K562 (cell line): ENCODE measurements at regions not wholly inside any gene's neighbourhood (a gene's known extent, or its start where the extent isn't known, plus 50 kb on each side); places are given as distances from the start of the nearest gene placed in this dataset.

Experiments used
- ATAC-seq: fragments of 200-7000 bp; cut with Tn5 transposase; 3 replicates; pipeline ENCODE4 v1.9.1; 2020; ENCODE audit warnings: moderate library complexity
- BruUV-seq: library from RNA; stranded (reverse); fragments of 400-500 nt; replicated peaks from 2 replicates; lab custom pipeline; 2021; lab: Mats Ljungman, UMichigan
- CTCF ChIA-PET: fragments of 300-600 bp; formaldehyde crosslinking; extraction: SDS; loops from one replicate; lab custom pipeline; 2021; ENCODE audit warnings: low intra/inter-chr PET ratio; lab: Yijun Ruan, JAX
- POLR2A ChIA-PET: fragments of 300-600, 350-650 bp; sonication (Branson Sonifier 250); formaldehyde crosslinking; extraction: SDS; loops from one replicate; lab custom pipeline; 2021; ENCODE audit warnings: antibody characterized with exemption, inconsistent platforms; lab: Yijun Ruan, JAX
- DNase-seq, 4 experiments: peaks; one replicate each; pipeline versions ENCODE4 v3.0.0 to v3.0.0-alpha.2; 2011 to 2018; ENCODE audit warnings: low spot score in 3 of 4, mixed read lengths in 3 of 4; ENCODE audit errors: extremely low read depth in 1 of 4
- FAIRE-seq: peaks from 2 replicates; lab custom pipeline; 2011; peaks lifted over from hg19 to GRCh38; lab: Jason Lieb, UNC
- H2AFZ ChIP-seq: 2 replicates; pipeline ENCODE4 v1.6.0; 2011; ENCODE audit warnings: low read depth, low read length, control low read depth, inconsistent platforms
- H3K27ac ChIP-seq: fragments of 200-600 bp; 3 replicates; pipeline ENCODE4 v1.8.0; 2011; ENCODE audit warnings: low read depth, mild to moderate bottlenecking, control low read depth, inconsistent platforms, low read length, moderate library complexity, mixed read lengths; ENCODE audit errors: extremely low read depth
- H3K27me3 ChIP-seq, 2 experiments: fragments of 300-600 bp in 1 of 2; 2 replicates in 1 of 2; 3 replicates in 1 of 2; pipeline versions ENCODE4 v1.6.0 to v1.8.0; 2011; ENCODE audit warnings: inconsistent platforms in 2 of 2, low read length in 2 of 2, mild to moderate bottlenecking in 1 of 2, mixed read lengths in 1 of 2, moderate library complexity in 1 of 2; ENCODE audit not compliant: control insufficient read depth in 2 of 2, insufficient read depth in 2 of 2
- H3K36me3 ChIP-seq: fragments of 300-600 bp; 3 replicates; pipeline ENCODE4 v1.8.0; 2011; ENCODE audit warnings: mild to moderate bottlenecking, low read length, inconsistent platforms; ENCODE audit not compliant: control insufficient read depth, insufficient read depth
- H3K4me1 ChIP-seq, 2 experiments: fragments of 200-600 bp in 1 of 2; replicated peaks in 1 of 2; 2 replicates in 1 of 2; 3 replicates in 1 of 2; pipeline versions ENCODE4 v1.5.1 to v1.8.0; 2011; ENCODE audit warnings: inconsistent platforms in 2 of 2, low read length in 2 of 2, mild to moderate bottlenecking in 1 of 2, mixed read lengths in 1 of 2, moderate library complexity in 1 of 2; ENCODE audit not compliant: control insufficient read depth in 2 of 2, insufficient read depth in 2 of 2
- H3K4me2 ChIP-seq: 2 replicates; pipeline ENCODE4 v1.6.1; 2011; ENCODE audit warnings: low read length, control low read depth, inconsistent platforms, mixed read lengths; ENCODE audit not compliant: insufficient read depth
- H3K4me3 ChIP-seq: fragments of 200-600 bp; sonication (generic), shearing (Covaris generic); 2 replicates; pipeline ENCODE4 v1.5.1; 2016; ENCODE audit warnings: control low read depth, inconsistent platforms
- H3K79me2 ChIP-seq: fragments of 200-600 bp; 3 replicates; pipeline ENCODE4 v1.8.0; 2011; ENCODE audit warnings: low read length, inconsistent platforms; ENCODE audit not compliant: control insufficient read depth, insufficient read depth
- H3K9ac ChIP-seq, 2 experiments: 2 replicates each; pipeline versions ENCODE4 v1.6.0 to v1.6.1; 2011; ENCODE audit warnings: low read depth in 2 of 2, low read length in 2 of 2, control low read depth in 1 of 2, inconsistent platforms in 1 of 2, mild to moderate bottlenecking in 1 of 2, mixed read lengths in 1 of 2; ENCODE audit not compliant: insufficient read depth in 1 of 2
- H3K9me1 ChIP-seq: one replicate; pipeline ENCODE4 v1.6.0; 2011; ENCODE audit warnings: inconsistent platforms, mild to moderate bottlenecking, low read length, moderate library complexity; ENCODE audit not compliant: control insufficient read depth, insufficient read depth
- H3K9me3 ChIP-seq: replicated peaks from 2 replicates; pipeline ENCODE4 v1.5.1; 2011; ENCODE audit warnings: low read depth, low read length, inconsistent platforms; ENCODE audit not compliant: control insufficient read depth, insufficient read depth
- H4K20me1 ChIP-seq: replicated peaks from 2 replicates; pipeline ENCODE4 v1.6.1; 2011; ENCODE audit warnings: low read length, inconsistent platforms, mixed read lengths; ENCODE audit not compliant: control insufficient read depth, insufficient read depth
- CHAMP1 ChIP-seq: fragments of 450-650 bp; IDR thresholded peaks from 2 replicates; pipeline ENCODE4 v1.6.1; 2016; ENCODE audit warnings: mild to moderate bottlenecking
- ELF2 ChIP-seq: fragments of 250-450 bp; sonication (Bioruptor Pico); IDR thresholded peaks from 2 replicates; pipeline ENCODE4 v1.5.0; 2021; ENCODE audit warnings: mild to moderate bottlenecking
- ELK1 ChIP-seq: sonication (generic); formaldehyde crosslinking; IDR thresholded peaks from 2 replicates; pipeline ENCODE4 v1.8.1; 2022; ENCODE audit warnings: missing genetic modification reagents
- NONO ChIP-seq, 2 experiments: fragments of 200-400 bp in 1 of 2; fragments of 450-650 bp in 1 of 2; formaldehyde crosslinking in 1 of 2; IDR thresholded peaks; 2 replicates each; pipeline ENCODE4 v1.6.1; 2017; ENCODE audit warnings: low read depth in 2 of 2, mild to moderate bottlenecking in 2 of 2, moderate library complexity in 2 of 2, low read length in 1 of 2
- PURB ChIP-seq: sonication (generic); formaldehyde crosslinking; IDR thresholded peaks from 2 replicates; pipeline ENCODE4 v1.9.0; 2021; ENCODE audit warnings: low read depth, mild to moderate bottlenecking, missing genetic modification reagents
- SLC30A9 ChIP-seq: fragments of 250-450 bp; sonication (Bioruptor Pico); IDR thresholded peaks from 2 replicates; pipeline ENCODE4 v1.8.0; 2022; ENCODE audit warnings: mild to moderate bottlenecking, moderate library complexity
- ZNF75A ChIP-seq: fragments of 450-650 bp; formaldehyde crosslinking; IDR thresholded peaks from 2 replicates; pipeline ENCODE4 v1.4.0; 2020; ENCODE audit warnings: mild to moderate bottlenecking
- WGBS: fragments of 100-300 bp; shearing (Covaris generic); methylation state at CpG from one replicate; pipeline ENCODE4 v1.1.6; 2016; ENCODE audit warnings: low coverage, mixed read lengths; ENCODE audit not compliant: insufficient coverage; ENCODE audit errors: missing lambda C conversion rate; 5-methylcytosine and 5-hydroxymethylcytosine counted together
- in situ Hi-C: fragments of 300-500 bp; cut with MboI; formaldehyde crosslinking; loops from 4 replicates; pipeline ENCODE4 v1.15.0; 2018; ENCODE audit warnings: inconsistent platforms, mixed read lengths
- intact Hi-C: fragments of 100-400 bp; cut with micrococcal nuclease; formaldehyde crosslinking; loops from 2 replicates; pipeline ENCODE4 v1.14.2; 2022
- TF ChIP-seq, protein P1 (sequence below): sonication (generic); formaldehyde crosslinking; IDR thresholded peaks from 2 replicates; pipeline ENCODE4 v1.8.1; 2023; ENCODE audit warnings: mild to moderate bottlenecking, missing genetic modification reagents

GRCh38 chr2:147076634-147077033 lies 768.2 kb upstream of the ACVR2A start:
- 0% methylated on average over 2 of the region's 2 CpGs for WGBS
- CTCF ChIA-PET: no interaction called here
- no peaks in the 10 kb centered on the region for H3K36me3 ChIP-seq

GRCh38 chr2:147068071-147068470 lies 776.8 kb upstream of the ACVR2A start:
- no peak for FAIRE-seq
- WGBS: 4% methylated on average over 2 of the region's 2 CpGs
- no peak overlapping the region for H3K4me2 ChIP-seq
- TF ChIP-seq, protein P1, sequence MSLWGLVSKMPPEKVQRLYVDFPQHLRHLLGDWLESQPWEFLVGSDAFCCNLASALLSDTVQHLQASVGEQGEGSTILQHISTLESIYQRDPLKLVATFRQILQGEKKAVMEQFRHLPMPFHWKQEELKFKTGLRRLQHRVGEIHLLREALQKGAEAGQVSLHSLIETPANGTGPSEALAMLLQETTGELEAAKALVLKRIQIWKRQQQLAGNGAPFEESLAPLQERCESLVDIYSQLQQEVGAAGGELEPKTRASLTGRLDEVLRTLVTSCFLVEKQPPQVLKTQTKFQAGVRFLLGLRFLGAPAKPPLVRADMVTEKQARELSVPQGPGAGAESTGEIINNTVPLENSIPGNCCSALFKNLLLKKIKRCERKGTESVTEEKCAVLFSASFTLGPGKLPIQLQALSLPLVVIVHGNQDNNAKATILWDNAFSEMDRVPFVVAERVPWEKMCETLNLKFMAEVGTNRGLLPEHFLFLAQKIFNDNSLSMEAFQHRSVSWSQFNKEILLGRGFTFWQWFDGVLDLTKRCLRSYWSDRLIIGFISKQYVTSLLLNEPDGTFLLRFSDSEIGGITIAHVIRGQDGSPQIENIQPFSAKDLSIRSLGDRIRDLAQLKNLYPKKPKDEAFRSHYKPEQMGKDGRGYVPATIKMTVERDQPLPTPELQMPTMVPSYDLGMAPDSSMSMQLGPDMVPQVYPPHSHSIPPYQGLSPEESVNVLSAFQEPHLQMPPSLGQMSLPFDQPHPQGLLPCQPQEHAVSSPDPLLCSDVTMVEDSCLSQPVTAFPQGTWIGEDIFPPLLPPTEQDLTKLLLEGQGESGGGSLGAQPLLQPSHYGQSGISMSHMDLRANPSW: no peak
- TF ChIP-seq CHAMP1: no peak

More at GRCh38 chr2:147076634-147077033, 768.2 kb upstream of the ACVR2A start:
- in situ Hi-C loops: loop anchor here (25.0 kb wide), 1 partner anchor 836 kb away; no protein-coding TSS in a partner anchor
- no peak overlapping the region for H3K4me2 ChIP-seq
- no peaks in the 10 kb centered on the region for H3K27me3 ChIP-seq
- H4K20me1 ChIP-seq: no peaks in the 10 kb centered on the region
- no peaks in the 10 kb centered on the region for H3K9me1 ChIP-seq
- ATAC-seq (no peak), FAIRE-seq (no peak)
- no TSS peak for BruUV-seq
- no peaks in the 10 kb centered on the region for H3K79me2 ChIP-seq
- intact Hi-C loops: no loop called here
- no peaks in the 10 kb centered on the region for H3K9me3 ChIP-seq
- no peak overlapping the region for H2AFZ ChIP-seq
- no peak overlapping the region for H3K4me3 ChIP-seq
- POLR2A ChIA-PET: no interaction called here
- no peak for TF ChIP-seq ELF2 (CRISPR knock-in tag)
- no peak for TF ChIP-seq ZNF75A (CRISPR knock-in tag)
- no peak for TF ChIP-seq ELK1 (CRISPR knock-in tag)
- no peak for TF ChIP-seq NONO (IDR thresholded peaks at IDR 0.05; ENCODE audit: low read depth in 2 of 2, low read length in 1 of 2)
- TF ChIP-seq SLC30A9 (CRISPR knock-in tag): no peak
- TF ChIP-seq PURB (CRISPR knock-in tag): no peak
- TF ChIP-seq, all 486 proteins: peak for 0
- no peak for DNase-seq
- no peaks in the 10 kb centered on the region for H3K4me1 ChIP-seq
- no peak overlapping the region for H3K27ac ChIP-seq
- no peak overlapping the region for H3K9ac ChIP-seq

More at GRCh38 chr2:147068071-147068470, 776.8 kb upstream of the ACVR2A start:
- Histone ChIP-seq H3K27ac (no peak overlapping the region), H3K79me2 (no peaks in the 10 kb centered on the region), H3K9ac (no peak overlapping the region), H3K4me1 (no peaks in the 10 kb centered on the region), H2AFZ (no peak overlapping the region), H4K20me1 (no peaks in the 10 kb centered on the region), H3K4me3 (no peak overlapping the region), H3K9me1 (no peaks in the 10 kb centered on the region), H3K27me3 (no peaks in the 10 kb centered on the region), H3K9me3 (no peaks in the 10 kb centered on the region), H3K36me3 (no peaks in the 10 kb centered on the region)
- intact Hi-C loops (no loop called here), in situ Hi-C loops (no loop called here)
- no TSS peak for BruUV-seq
- ChIA-PET CTCF (no interaction called here), POLR2A (no interaction called here)
- no peak for ATAC-seq
- no peak for DNase-seq
